HEK293T (cell line): ENCODE measurements at regions not wholly inside any gene's neighbourhood (a gene's known extent, or its start where the extent isn't known, plus 50 kb on each side); places are given as distances from the start of the nearest gene placed in this dataset.
A peak's percentile ranks its signal among the peaks of the same experiment; 100 is the strongest.

ENCODE experiments used
- CTCF ChIA-PET: fragments of 350-600 bp; formaldehyde crosslinking; extraction: SDS; loops from one replicate; lab custom pipeline; 2021; ENCODE audit warnings: antibody characterized with exemption, inconsistent platforms; lab: Yijun Ruan, JAX
- POLR2A ChIA-PET: fragments of 350-600 bp; formaldehyde crosslinking; extraction: SDS; loops from one replicate; lab custom pipeline; 2020; ENCODE audit warnings: antibody characterized with exemption, inconsistent platforms; lab: Yijun Ruan, JAX
- DNase-seq: peaks from one replicate; pipeline ENCODE4 v3.0.0; 2012; ENCODE audit warnings: mixed read lengths; ENCODE audit errors: extremely low spot score
- ARNT ChIP-seq: fragments of 450-650 bp; IDR thresholded peaks from 2 replicates; pipeline ENCODE4 v1.6.1; 2017; ENCODE audit warnings: mild to moderate bottlenecking
- BHLHE40 ChIP-seq: fragments of 450-650 bp; IDR thresholded peaks from 2 replicates; pipeline ENCODE4 v1.6.1; 2016; ENCODE audit warnings: mild to moderate bottlenecking, moderate library complexity, borderline replicate concordance
- CTBP1 ChIP-seq: fragments of 450-650 bp; IDR thresholded peaks from 2 replicates; pipeline ENCODE4 v1.6.1; 2016; ENCODE audit warnings: borderline replicate concordance
- ELF4 ChIP-seq: fragments of 450-650 bp; IDR thresholded peaks from 2 replicates; pipeline ENCODE4 v1.6.1; 2017; ENCODE audit warnings: antibody characterized with exemption
- FOXA1 ChIP-seq: fragments of 450-650 bp; IDR thresholded peaks from 2 replicates; pipeline ENCODE4 v1.6.1; 2016; ENCODE audit warnings: mild to moderate bottlenecking
- FOXK2 ChIP-seq: fragments of 450-650 bp; IDR thresholded peaks from 2 replicates; pipeline ENCODE4 v1.6.1; 2016; ENCODE audit warnings: mild to moderate bottlenecking
- FOXM1 ChIP-seq: fragments of 450-650 bp; IDR thresholded peaks from 2 replicates; pipeline ENCODE4 v1.6.1; 2017; ENCODE audit warnings: mild to moderate bottlenecking, borderline replicate concordance
- HDGF ChIP-seq: fragments of 450-650 bp; IDR thresholded peaks from 2 replicates; pipeline ENCODE4 v1.6.1; 2017; ENCODE audit warnings: antibody characterized with exemption, borderline replicate concordance
- L3MBTL2 ChIP-seq: fragments of 450-650 bp; conservative IDR thresholded peaks from 2 replicates; pipeline ENCODE4 v1.6.1; 2016; ENCODE audit warnings: mild to moderate bottlenecking
- LEF1 ChIP-seq: fragments of 450-650 bp; IDR thresholded peaks from 2 replicates; pipeline ENCODE4 v1.6.1; 2017; ENCODE audit warnings: mild to moderate bottlenecking, borderline replicate concordance
- NFRKB ChIP-seq: fragments of 450-650 bp; IDR thresholded peaks from 2 replicates; pipeline ENCODE4 v1.6.1; 2016; ENCODE audit warnings: mild to moderate bottlenecking, moderate library complexity
- PKNOX1 ChIP-seq: fragments of 450-650 bp; IDR thresholded peaks from 2 replicates; pipeline ENCODE4 v1.6.1; 2016
- SP1 ChIP-seq: fragments of 450-650 bp; IDR thresholded peaks from 2 replicates; pipeline ENCODE4 v1.6.1; 2017
- SUZ12 ChIP-seq: fragments of 450-650 bp; IDR thresholded peaks from 2 replicates; pipeline ENCODE4 v1.6.1; 2016; ENCODE audit warnings: mild to moderate bottlenecking
- TARDBP ChIP-seq: fragments of 450-650 bp; IDR thresholded peaks from 2 replicates; pipeline ENCODE4 v1.6.1; 2016
- ZNF384 ChIP-seq: fragments of 450-650 bp; IDR thresholded peaks from 2 replicates; pipeline ENCODE4 v1.6.1; 2016

GRCh38 chr10:69715899-69716606 is 85.7 kb upstream of the COL13A1 start:
- DNase-seq = no peak
- ChIA-PET CTCF (interaction anchor here (1.0 to 3.9 kb wide), 5 partner anchors 15 to 73 kb away, joined by 3 to 32 read pairs (median 4); no protein-coding TSS in a partner anchor), POLR2A (no interaction called here)
- TF ChIP-seq ELF4 (no peak), PKNOX1 (no peak), SP1 (no peak), LEF1 (no peak), NFRKB (no peak), HDGF (no peak), CTBP1 (no peak), BHLHE40 (no peak), FOXA1 (no peak), TARDBP (no peak), ZNF384 (no peak), FOXM1 (no peak), SUZ12 (no peak), L3MBTL2 (no peak), ARNT (no peak), FOXK2 (no peak)

- TF ChIP-seq BHLHE40 (no peak), SUZ12 (no peak), HDGF (no peak), FOXM1 (no peak), ELF4 (no peak), L3MBTL2 (no peak), TARDBP (no peak), FOXK2 (no peak), NFRKB (no peak), CTBP1 (no peak), LEF1 (no peak), FOXA1 (no peak), ZNF384 (no peak), SP1 (no peak), PKNOX1 (no peak), ARNT (no peak)
- ChIA-PET POLR2A (no interaction called here), CTCF (interaction anchor here (0.6 to 3.9 kb wide), 10 partner anchors 22 to 450 kb away, joined by 3 to 32 read pairs (median 4); no protein-coding TSS in a partner anchor)
- DNase-seq = peak; percentile 78
Observed at GRCh38 chr10:69716711-69717560, 84.8 kb upstream of the COL13A1 start.

- ChIA-PET CTCF (interaction anchor here (0.5 to 0.7 kb wide), 3 partner anchors 36 to 195 kb away, joined by 3 read pairs; no protein-coding TSS in a partner anchor), POLR2A (no interaction called here)
- TF ChIP-seq HDGF (no peak), ZNF384 (no peak), FOXA1 (no peak), SP1 (no peak), ELF4 (no peak), CTBP1 (no peak), PKNOX1 (no peak), LEF1 (no peak), FOXK2 (no peak), BHLHE40 (no peak), FOXM1 (no peak), TARDBP (no peak), NFRKB (no peak), ARNT (no peak)
- no peak for DNase-seq
Observed at GRCh38 chr10:69718951-69719350, 82.8 kb upstream of the COL13A1 start.

GRCh38 chr10:69721690-69722310 is 79.9 kb upstream of the COL13A1 start:
- POLR2A ChIA-PET = interaction anchor here (0.6 kb wide), 1 partner anchor 194 kb away, joined by 3 read pairs; no protein-coding TSS in a partner anchor
- no peak for DNase-seq
- CTCF ChIA-PET = interaction anchor here (0.6 to 1.2 kb wide), 2 partner anchors 21 to 24 kb away, joined by 3 to 4 read pairs; no protein-coding TSS in a partner anchor
- TF ChIP-seq ELF4 (no peak), ZNF384 (no peak)

GRCh38 chr10:69723653-69724052 is 78.1 kb upstream of the COL13A1 start:
- POLR2A ChIA-PET = no interaction called here
- CTCF ChIA-PET = no interaction called here
- TF ChIP-seq FOXK2 (no peak), BHLHE40 (no peak), FOXA1 (no peak), LEF1 (no peak), ZNF384 (no peak)

More at GRCh38 chr10:69723653-69724052, 78.1 kb upstream of the COL13A1 start:
- DNase-seq = no peak
